ENCODE measurements at regions not wholly inside any gene's neighbourhood (a gene's known extent, or its start where the extent isn't known, plus 50 kb on each side); places are given as distances from the start of the nearest gene placed in this dataset.

DNA sequence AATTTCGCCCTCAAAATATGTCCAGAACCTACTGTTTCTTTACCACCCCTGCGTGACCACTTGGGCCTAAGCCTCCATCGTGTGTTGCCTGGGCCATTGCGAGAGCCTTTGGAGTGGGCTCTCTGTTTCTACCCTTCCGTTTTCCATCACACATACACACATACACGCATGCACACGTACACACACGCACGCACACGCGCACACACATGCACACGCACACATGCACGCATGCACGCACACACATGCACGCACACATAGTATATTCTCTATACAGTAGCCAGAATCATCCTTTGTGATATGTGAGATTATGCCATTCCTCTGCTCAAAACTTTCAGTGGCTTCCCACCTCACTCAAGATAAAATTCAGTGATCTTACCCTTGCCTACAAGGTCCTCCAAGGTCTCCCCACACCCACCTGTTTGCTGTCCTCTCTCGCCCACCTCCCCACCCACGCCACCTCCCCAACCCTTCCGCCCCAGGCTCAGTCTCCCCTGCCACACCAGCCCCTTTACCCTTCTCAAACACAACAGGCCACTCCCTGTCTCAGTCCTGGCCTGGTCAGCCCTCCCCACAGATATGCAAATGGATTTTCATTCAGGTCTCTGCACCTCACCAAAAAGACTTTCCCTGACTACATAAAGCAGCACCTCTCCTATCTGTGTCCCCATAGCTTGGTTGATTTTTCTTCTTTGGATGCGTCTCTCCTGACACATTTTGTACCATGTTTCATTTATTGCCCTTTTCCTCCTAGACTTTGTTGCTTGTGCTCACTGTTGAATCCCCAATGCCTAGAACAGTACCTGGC is 559.6 kb downstream of the CD83 start:
- TF ChIP-seq CTCF (IDR thresholded peaks at IDR 0.05): no peak
- TF ChIP-seq POLR2A (IDR thresholded peaks at IDR 0.05): no peak
